Common myeloid progenitor, CD34-positive (primary cell): ENCODE measurements at regions not wholly inside any gene's neighbourhood (a gene's known extent, or its start where the extent isn't known, plus 50 kb on each side); places are given as distances from the start of the nearest gene placed in this dataset.

Source experiments
- CTCF ChIA-PET: fragments of 350-600 bp; sonication (Branson Sonifier 250); formaldehyde crosslinking; loops from one replicate; lab custom pipeline; 2021; ENCODE audit warnings: antibody characterized with exemption; lab: Charles Lee
- POLR2A ChIA-PET: fragments of 350-600 bp; sonication (Branson Sonifier 250); formaldehyde crosslinking; loops from one replicate; lab custom pipeline; 2021; ENCODE audit warnings: antibody characterized with exemption; lab: Charles Lee
- DNase-seq, 3 donors: peaks; one replicate each; pipeline versions ENCODE4 v3.0.0 to v3.0.0-alpha.2; 2013
- H3K27ac ChIP-seq, 2 experiments: 1 replicate in 1 of 2; 2 replicates in 1 of 2; pipeline ENCODE4 v1.7.0; 2013; ENCODE audit warnings: inconsistent platforms in 2 of 2, low read length in 2 of 2, mild to moderate bottlenecking in 2 of 2, low read depth in 1 of 2, moderate library complexity in 1 of 2; ENCODE audit not compliant: severe bottlenecking in 2 of 2, insufficient read depth in 1 of 2, poor library complexity in 1 of 2
- H3K27me3 ChIP-seq, 5 experiments: replicated peaks in 2 of 5; 1 replicate in 3 of 5; 2 replicates in 2 of 5; pipeline versions ENCODE4 v1.6.1 to v1.7.0; 2013; ENCODE audit warnings: low read length in 4 of 5, mild to moderate bottlenecking in 2 of 5, moderate library complexity in 2 of 5, inconsistent platforms in 1 of 5; ENCODE audit not compliant: insufficient read depth in 5 of 5, control insufficient read depth in 4 of 5
- H3K36me3 ChIP-seq, 4 experiments: 1 replicate in 2 of 4; 2 replicates in 2 of 4; pipeline versions ENCODE4 v1.6.1 to v1.7.0; 2013; ENCODE audit warnings: low read length in 3 of 4, control low read depth in 1 of 4, mild to moderate bottlenecking in 1 of 4; ENCODE audit not compliant: control insufficient read depth in 4 of 4, insufficient read depth in 4 of 4
- H3K4me1 ChIP-seq, 4 experiments: 1 replicate in 3 of 4; 2 replicates in 1 of 4; pipeline versions ENCODE4 v1.6.1 to v1.7.1; 2013; ENCODE audit warnings: low read length in 3 of 4, mild to moderate bottlenecking in 3 of 4, control low read depth in 1 of 4, inconsistent platforms in 1 of 4, moderate library complexity in 1 of 4; ENCODE audit not compliant: control insufficient read depth in 4 of 4, insufficient read depth in 4 of 4; ENCODE audit errors: control extremely low read depth in 1 of 4
- H3K4me3 ChIP-seq, 7 experiments: 1 replicate in 4 of 7; 2 replicates in 3 of 7; pipeline versions ENCODE4 v1.5.1 to v1.7.0; 2013; ENCODE audit warnings: mild to moderate bottlenecking in 7 of 7, low read length in 6 of 7, moderate library complexity in 6 of 7, inconsistent platforms in 2 of 7, low read depth in 2 of 7, control low read depth in 1 of 7; ENCODE audit not compliant: insufficient read depth in 4 of 7, control insufficient read depth in 1 of 7; ENCODE audit errors: extremely low read depth in 1 of 7
- H3K9me3 ChIP-seq, 5 experiments: 1 replicate in 4 of 5; 2 replicates in 1 of 5; pipeline versions ENCODE4 v1.6.1 to v1.7.1; 2013; ENCODE audit warnings: low read length in 4 of 5, mild to moderate bottlenecking in 2 of 5, inconsistent platforms in 1 of 5, low read depth in 1 of 5, moderate library complexity in 1 of 5; ENCODE audit not compliant: control insufficient read depth in 4 of 5, insufficient read depth in 2 of 5; ENCODE audit errors: control extremely low read depth in 1 of 5
- whole genome bisulfite sequencing: methylation state at CpG from one replicate; pipeline ENCODE4 v1.1.5; 2013; ENCODE audit not compliant: insufficient coverage; 5-methylcytosine and 5-hydroxymethylcytosine counted together

DNA sequence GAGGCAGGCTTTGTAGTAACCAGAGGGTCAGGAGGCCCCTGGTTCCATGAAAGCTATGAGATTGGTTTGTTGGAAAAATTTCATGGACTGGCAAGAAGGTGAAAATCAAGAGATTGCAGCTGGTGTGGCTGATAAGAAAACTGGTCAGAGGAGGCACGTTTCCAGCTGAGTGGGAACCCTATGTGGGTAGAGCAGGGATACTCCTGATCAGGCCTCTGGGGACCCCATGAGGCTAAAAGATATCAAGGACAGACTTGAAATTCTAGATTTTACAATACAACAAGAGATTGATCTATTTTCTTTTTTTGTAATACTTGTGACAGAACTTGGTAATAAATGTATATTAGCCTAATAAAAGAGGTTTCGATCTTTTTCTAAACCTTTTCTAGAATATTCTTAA lies 1615.1 kb downstream of the DPP10 start:
- Histone ChIP-seq H3K9me3 (no peaks in the 10 kb centered on the region), H3K36me3 (no peaks in the 10 kb centered on the region), H3K27ac (no peak overlapping the region), H3K4me1 (no peaks in the 10 kb centered on the region), H3K27me3 (no peaks in the 10 kb centered on the region), H3K4me3 (no peak overlapping the region)
- ChIA-PET POLR2A (no interaction called here), CTCF (no interaction called here)
- DNase-seq, result no peak
- WGBS, result 40% methylated on average over 1 of the region's 2 CpGs

DNA sequence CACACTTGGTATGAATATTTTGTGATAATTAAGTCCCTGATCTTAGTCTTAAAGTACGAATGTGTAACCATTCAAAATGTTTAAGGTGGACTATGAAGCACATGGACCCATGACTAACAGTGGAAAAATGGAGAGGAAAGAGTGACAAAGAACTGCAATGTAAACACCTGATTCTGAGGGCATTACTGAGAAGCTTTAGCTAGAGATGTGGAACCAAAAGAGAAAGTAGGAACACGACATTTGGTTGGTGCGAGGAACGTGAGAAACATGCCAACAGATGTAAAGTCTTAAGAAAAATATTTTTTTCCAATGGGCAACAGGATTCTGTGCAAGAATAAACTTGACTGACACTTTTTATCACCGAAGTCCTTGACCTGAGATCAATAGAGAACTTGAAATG lies 1618.6 kb downstream of the DPP10 start:
- no peaks in the 10 kb centered on the region for H3K27me3 ChIP-seq
- DNase-seq, result no peak
- no peak overlapping the region for H3K4me3 ChIP-seq
- 80% methylated on average over 5 of the region's 5 CpGs for WGBS
- POLR2A ChIA-PET, result interaction anchor here (0.6 kb wide), 1 partner anchor 930 kb away, joined by 4 read pairs; no protein-coding TSS in a partner anchor
- CTCF ChIA-PET, result no interaction called here
- H3K4me1 ChIP-seq, result no peaks in the 10 kb centered on the region
- no peaks in the 10 kb centered on the region for H3K36me3 ChIP-seq
- H3K9me3 ChIP-seq, result no peaks in the 10 kb centered on the region
- no peak overlapping the region for H3K27ac ChIP-seq

DNA sequence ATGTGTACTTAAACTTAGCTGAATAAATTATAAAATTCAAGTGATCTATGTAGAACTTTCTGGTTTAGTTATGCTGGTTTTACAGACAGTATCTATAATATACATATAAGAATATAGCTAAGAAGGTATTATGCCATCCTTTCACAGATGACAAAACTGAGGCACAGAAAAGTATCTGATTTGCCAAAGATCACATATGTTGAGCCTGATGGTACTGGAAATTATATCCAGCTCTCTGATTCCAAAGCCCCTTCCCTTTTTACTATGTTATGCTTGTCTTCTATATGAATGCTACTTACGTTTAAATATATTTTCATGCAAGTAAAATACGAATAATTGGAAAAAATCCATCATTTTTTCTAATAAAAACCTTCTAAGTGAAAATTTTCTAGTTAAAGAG lies 1631.3 kb downstream of the DPP10 start:
- H3K27me3 ChIP-seq, result no peaks in the 10 kb centered on the region
- H3K9me3 ChIP-seq, result no peaks in the 10 kb centered on the region
- no CpG with 5 or more reads among the region's 2 CpGs for WGBS
- DNase-seq, result no peak
- no peak overlapping the region for H3K4me3 ChIP-seq
- no peaks in the 10 kb centered on the region for H3K4me1 ChIP-seq
- H3K36me3 ChIP-seq, result no peaks in the 10 kb centered on the region
- POLR2A ChIA-PET, result no interaction called here
- CTCF ChIA-PET, result no interaction called here
- H3K27ac ChIP-seq, result no peak overlapping the region

DNA sequence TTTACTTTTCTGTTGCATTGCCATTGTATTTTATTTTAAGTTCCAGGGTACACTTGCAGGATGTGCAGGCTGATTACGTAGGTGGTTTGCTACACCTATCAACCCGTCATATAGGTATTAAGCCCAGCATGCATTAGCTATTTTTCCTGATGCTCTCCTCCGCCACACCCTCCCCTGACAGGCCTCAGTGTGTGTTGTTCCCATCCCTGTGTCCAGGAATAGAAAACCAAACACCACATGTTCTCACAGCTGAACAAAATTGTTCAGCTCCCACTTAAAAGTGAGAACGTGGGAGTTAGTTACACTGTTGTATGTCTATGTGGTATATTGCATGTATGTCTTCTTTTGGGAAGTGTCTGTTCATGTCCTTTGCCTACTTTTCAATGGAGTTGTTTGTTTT lies 1631.7 kb downstream of the DPP10 start:
- no peak overlapping the region for H3K4me3 ChIP-seq
- WGBS, result 92% methylated on average over 3 of the region's 4 CpGs
- H3K27ac ChIP-seq, result no peak overlapping the region
- no peaks in the 10 kb centered on the region for H3K36me3 ChIP-seq
- H3K27me3 ChIP-seq, result no peaks in the 10 kb centered on the region
- POLR2A ChIA-PET, result no interaction called here
- CTCF ChIA-PET, result no interaction called here
- DNase-seq, result no peak
- H3K4me1 ChIP-seq, result no peaks in the 10 kb centered on the region
- no peaks in the 10 kb centered on the region for H3K9me3 ChIP-seq

DNA sequence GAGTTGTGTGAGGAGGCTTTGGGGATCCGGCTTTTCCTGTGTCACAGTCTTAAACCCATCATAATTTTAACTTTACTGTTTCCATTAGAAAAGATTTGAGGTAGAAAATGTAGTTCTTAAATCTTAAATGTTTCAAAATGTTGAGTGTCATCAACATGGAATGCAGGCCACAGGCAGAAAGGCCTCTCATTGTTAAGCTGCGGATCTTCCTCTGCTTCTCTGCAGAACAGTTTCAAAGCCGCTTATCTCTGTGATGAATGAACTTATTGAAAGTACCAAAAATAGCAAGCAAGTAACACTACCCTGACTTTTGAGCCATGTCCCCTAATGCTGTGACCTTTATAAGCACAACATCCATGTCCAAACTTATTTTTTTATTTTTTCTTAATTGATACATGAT lies 1645.8 kb downstream of the DPP10 start:
- Histone ChIP-seq H3K27me3 (no peaks in the 10 kb centered on the region), H3K9me3 (peaks cover 0 to 1% (median 0%) of the 10 kb centered on the region in 5 experiments), H3K4me1 (no peaks in the 10 kb centered on the region), H3K4me3 (no peak overlapping the region), H3K27ac (no peak overlapping the region), H3K36me3 (no peaks in the 10 kb centered on the region)
- ChIA-PET CTCF (no interaction called here), POLR2A (no interaction called here)
- no peak for DNase-seq
- no CpG with 5 or more reads among the region's 3 CpGs for WGBS

DNA sequence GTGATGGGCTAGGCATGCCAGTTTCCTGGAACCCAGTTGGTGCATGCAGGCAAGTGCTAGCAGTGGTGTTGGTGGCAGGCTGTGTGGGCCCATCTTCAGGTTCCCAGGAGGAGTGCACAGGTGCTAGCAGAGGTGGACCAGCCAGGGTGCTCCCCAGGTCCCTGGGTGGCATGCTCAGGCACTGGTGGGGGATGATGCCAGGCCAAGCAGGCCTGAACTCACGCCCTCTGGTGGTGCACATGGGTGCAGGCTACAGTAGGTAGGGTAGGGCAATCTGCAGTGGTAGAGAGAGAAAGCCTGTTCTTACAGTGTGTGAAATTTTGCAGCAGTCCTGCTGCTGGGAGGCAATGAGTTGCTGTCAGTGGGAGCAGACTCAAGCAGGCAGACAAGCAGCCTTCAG lies 1651.8 kb downstream of the DPP10 start:
- H3K27ac ChIP-seq, result no peak overlapping the region
- no peak overlapping the region for H3K4me3 ChIP-seq
- WGBS, result 43% methylated on average over 1 of the region's 1 CpG
- ChIA-PET POLR2A (no interaction called here), CTCF (no interaction called here)
- no peaks in the 10 kb centered on the region for H3K36me3 ChIP-seq
- DNase-seq, result no peak
- peaks cover 0 to 3% (median 0%) of the 10 kb centered on the region in 5 experiments for H3K9me3 ChIP-seq
- H3K27me3 ChIP-seq, result no peaks in the 10 kb centered on the region
- no peaks in the 10 kb centered on the region for H3K4me1 ChIP-seq

DNA sequence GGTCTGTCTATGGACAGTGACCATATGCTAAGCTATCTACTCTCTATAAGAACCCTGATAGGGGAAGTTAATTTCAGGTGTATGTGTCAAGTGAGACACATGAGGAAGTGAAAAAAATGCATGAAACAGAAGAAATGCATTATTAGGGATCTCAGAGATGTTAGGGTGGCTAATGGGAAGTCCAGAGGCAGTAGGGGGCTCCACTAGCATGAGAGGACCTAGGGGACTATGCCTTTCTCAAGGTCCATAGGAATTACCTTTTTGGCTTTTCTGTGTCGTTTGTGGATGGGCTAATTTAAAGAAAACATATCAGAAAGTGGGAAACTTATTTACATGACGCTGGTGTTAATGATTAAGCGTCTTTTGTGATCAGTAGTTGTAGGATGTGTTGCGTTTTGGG lies 1653.2 kb downstream of the DPP10 start:
- Histone ChIP-seq H3K9me3 (peaks cover 0 to 3% (median 0%) of the 10 kb centered on the region in 5 experiments), H3K4me3 (no peak overlapping the region), H3K27ac (no peak overlapping the region), H3K27me3 (no peaks in the 10 kb centered on the region), H3K4me1 (no peaks in the 10 kb centered on the region), H3K36me3 (no peaks in the 10 kb centered on the region)
- CTCF ChIA-PET, result no interaction called here
- WGBS, result 92% methylated on average over 4 of the region's 4 CpGs
- no peak for DNase-seq
- POLR2A ChIA-PET, result no interaction called here
